Raji (cell line): ENCODE measurements at regions not wholly inside any gene's neighbourhood (a gene's known extent, or its start where the extent isn't known, plus 50 kb on each side); places are given as distances from the start of the nearest gene placed in this dataset.

Experiments
- POLR2A ChIP-seq: IDR thresholded peaks from 2 replicates; pipeline ENCODE4 v1.6.1; 2011; ENCODE audit warnings: low read depth, low read length, control low read depth; ENCODE audit not compliant: insufficient read depth

DNA sequence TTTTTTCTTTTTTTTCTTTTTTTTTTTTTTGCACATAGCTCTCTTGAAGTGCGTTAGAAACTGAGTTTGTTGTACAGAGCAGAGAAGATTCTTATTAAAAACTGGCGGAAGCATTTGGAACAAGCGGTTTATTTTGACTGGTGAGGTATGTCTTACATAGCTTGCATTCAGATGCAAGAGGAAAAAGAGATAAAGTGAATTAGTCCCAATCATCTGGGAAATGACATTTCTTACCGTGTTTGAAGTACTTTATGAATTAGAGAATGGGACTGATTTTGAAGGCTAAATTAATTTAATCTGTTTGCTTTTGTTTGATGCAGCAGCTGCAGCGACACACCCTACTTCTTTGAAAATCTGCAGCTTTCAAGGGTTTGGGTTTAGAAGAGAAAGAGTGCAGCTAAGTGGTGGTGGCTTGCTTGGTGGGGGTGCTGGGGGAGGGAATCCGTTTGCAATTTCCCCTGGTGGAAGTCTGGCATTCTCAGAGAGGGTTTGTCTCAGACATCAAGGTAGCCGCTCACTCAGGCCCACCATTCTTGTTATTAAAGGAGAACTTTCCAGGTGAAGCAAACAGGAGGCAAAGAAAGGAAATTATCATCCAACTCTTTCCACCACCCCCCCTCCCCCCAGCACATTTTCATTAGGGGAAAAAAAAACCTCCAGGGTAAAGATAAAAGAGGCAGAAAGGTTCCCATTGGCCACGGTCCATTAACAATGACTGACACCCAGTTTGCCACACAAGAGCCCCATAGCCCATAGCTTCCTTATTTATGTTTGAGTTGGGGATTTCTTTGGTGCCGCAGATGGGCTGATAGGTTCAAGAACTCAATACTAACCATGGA is 231.7 kb downstream of the SKIDA1 start:
- no peak for TF ChIP-seq POLR2A

DNA sequence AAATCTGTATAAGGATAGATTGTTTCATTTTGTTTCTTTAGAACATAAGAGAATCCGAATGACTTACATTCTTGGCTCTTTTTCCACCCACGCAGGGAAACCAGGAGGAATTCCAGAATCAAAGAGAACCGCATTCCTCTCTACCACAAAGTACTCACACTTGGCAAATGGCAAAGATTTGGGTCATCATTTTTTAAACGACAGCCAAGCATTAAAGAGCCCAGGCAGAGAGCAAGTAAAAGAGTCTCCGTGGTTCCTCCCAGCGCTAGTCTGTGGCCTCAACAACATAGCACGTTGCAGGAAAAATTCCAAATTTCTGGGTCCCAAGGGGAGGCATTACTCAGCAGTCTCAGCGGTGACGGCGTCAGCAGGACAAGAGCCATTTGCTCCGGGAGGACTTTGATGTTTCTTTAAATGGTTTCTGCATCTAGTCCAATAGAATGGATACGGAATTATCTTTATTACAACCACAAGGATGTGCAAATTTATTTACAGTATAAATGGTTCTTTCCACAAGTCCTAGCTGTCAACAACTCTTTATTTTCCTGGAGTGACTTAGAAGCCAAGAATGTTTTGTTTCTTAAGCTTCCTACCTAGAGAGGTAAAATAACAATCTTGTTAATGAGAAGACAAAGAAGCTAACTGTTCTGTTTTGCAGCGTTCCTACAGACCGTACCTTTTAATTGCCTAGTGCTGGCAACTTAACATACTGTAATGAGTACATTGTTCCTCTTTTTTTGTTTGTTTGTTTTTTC is 232.5 kb downstream of the SKIDA1 start:
- no peak for TF ChIP-seq POLR2A

- no peak for TF ChIP-seq POLR2A
Measured at GRCh38 chr10:21290499-21291160, 234.9 kb downstream of the SKIDA1 start.

- no peak for TF ChIP-seq POLR2A
Measured at GRCh38 chr10:21289961-21290360, 235.5 kb downstream of the SKIDA1 start.

DNA sequence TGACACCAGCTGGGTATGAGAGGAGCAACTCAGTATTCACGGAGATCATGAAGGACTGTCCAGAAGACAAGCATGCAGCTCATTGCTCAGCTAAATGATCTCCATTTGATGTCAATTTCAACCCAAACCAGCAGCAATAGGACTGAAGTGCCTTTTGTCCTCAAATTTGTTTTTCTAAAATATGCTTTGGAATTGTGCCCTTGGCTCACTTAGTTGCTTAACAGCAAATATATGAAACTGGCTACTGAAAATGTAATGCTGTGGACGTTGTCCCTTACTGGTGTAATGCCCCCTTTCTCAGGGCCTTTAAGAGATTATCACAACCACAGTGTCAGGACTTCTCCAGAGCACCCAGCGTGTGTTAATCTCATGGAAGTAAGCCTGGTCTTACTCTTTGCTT is 236.2 kb downstream of the SKIDA1 start:
- TF ChIP-seq POLR2A, result no peak

- no peak for TF ChIP-seq POLR2A
Measured at GRCh38 chr10:21285742-21286331, 239.6 kb downstream of the SKIDA1 start.

DNA sequence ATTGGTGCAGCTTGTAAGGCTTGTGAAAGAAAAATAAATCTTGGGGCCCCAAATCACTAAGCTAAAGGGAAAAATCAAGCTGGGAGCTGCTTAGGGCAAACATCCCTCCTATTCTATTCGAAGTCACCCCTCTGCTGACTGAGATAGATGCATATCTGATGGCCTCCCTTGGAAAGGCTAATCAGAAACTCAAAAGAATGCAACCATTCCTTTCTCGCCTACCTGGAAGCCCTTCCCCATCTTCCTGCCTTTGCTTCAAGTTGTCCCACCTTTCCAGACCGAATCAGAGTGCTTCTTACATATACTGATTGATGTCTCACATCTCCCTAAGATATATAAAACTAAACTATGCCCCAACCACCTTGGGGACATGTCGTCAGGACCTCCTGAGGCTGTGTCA is 240.3 kb downstream of the SKIDA1 start:
- TF ChIP-seq POLR2A, result no peak

DNA sequence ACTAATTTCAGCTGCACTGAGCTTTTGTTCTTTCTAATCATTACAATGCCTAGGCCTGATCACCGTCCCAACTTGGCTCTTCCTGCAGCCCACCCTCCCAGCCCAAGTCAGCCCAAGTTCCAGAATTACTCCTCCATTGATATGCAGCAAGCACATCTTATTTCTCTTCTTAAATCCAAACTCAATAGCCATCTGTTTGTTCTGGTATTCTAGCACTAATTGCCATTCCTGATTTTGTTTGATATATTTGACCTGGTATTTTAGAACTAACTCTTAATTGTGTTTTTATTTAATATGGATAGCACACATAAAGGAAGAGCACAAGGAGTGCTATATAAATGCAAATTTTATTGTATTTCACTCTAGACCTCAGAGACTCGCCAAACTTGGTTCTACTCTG is 241.2 kb downstream of the SKIDA1 start:
- no peak for TF ChIP-seq POLR2A

- no peak for TF ChIP-seq POLR2A
Measured at GRCh38 chr10:21281765-21282484, 243.6 kb downstream of the SKIDA1 start.

- no peak for TF ChIP-seq POLR2A
Measured at GRCh38 chr10:21280971-21281572, 244.4 kb downstream of the SKIDA1 start.

GRCh38 chr10:21280037-21280436 is 245.4 kb downstream of the SKIDA1 start:
- TF ChIP-seq POLR2A, result no peak

- no peak for TF ChIP-seq POLR2A
Measured at GRCh38 chr10:21279217-21279575, 246.3 kb downstream of the SKIDA1 start.

DNA sequence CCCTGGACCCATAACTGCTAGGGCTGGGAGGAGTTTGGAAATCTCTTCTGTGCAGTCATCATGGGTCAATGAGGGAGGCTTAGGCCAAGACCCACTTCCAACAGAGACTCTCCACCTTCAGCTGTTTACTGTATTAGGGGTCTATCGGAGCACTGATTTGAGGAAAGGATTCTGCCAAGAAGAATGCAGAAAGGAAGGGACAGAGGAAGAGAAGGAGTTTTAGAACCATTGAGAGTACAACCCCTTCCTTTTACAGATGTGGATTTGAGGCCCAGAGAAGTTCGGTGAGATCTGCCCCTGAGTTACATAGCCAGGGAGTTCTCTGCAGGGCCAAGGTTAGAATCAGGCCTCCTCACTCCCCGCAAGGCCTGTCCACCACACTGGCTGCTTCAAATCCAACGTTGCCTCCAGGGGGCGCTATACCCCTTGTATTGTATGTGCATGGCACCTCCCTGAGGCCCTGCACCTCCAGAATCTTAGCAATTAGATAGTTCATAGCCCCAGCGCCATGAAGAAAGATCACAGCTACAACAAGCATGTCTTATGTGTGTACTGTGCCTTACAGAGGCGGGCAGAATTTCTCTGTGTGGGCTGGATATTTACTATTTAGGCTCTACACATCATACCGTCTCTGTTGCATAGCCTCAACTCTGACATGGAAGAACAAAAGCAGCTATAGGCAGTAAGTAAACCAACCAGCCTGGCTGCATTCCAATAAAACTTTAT is 246.8 kb downstream of the SKIDA1 start:
- TF ChIP-seq POLR2A, result no peak

- no peak for TF ChIP-seq POLR2A
Measured at GRCh38 chr10:21273400-21273968, 252.0 kb downstream of the SKIDA1 start.
